GM12875 (cell line): ENCODE measurements at regions not wholly inside any gene's neighbourhood (a gene's known extent, or its start where the extent isn't known, plus 50 kb on each side); places are given as distances from the start of the nearest gene placed in this dataset.

ENCODE experiments used
- H3K4me3 ChIP-seq: one replicate; pipeline ENCODE4 v1.5.1; 2011; ENCODE audit warnings: low read depth, low read length, control low read depth
- CTCF ChIP-seq: IDR thresholded peaks from 2 replicates; pipeline ENCODE4 v1.5.1; 2011; ENCODE audit warnings: low read depth, mild to moderate bottlenecking, control low read depth, inconsistent platforms, low read length, moderate library complexity, borderline replicate concordance; ENCODE audit not compliant: insufficient read depth

DNA sequence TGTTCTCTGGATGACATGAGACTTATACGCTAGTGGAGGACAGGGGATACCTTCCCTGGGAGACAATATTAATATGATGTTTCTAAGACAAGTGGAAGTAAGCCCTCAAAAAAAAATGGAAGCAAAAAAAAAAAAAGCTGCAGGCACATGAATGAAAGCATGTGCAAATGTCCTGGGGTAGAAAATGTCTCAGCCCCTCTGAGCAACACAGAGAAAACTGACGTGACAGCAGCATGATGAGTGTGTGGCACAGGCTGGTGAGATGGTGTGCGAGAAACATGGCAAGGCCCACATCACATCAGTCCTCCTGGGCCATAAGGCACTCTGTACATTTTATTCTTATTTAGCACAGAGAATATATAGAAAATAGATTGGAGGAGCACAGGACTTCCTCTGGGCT, 254.7 kb upstream of the PFKP start:
- no peak for TF ChIP-seq CTCF
- H3K4me3 ChIP-seq: no peak overlapping the region

GRCh38 chr10:2800178-2800577, 267.2 kb upstream of the PFKP start:
- H3K4me3 ChIP-seq: no peak overlapping the region
- TF ChIP-seq CTCF: no peak

GRCh38 chr10:2798336-2799022, 268.9 kb upstream of the PFKP start:
- no peak overlapping the region for H3K4me3 ChIP-seq
- no peak for TF ChIP-seq CTCF

- no peak for TF ChIP-seq CTCF
- no peak overlapping the region for H3K4me3 ChIP-seq
Measured at GRCh38 chr10:2791774-2792443, 275.4 kb upstream of the PFKP start.

DNA sequence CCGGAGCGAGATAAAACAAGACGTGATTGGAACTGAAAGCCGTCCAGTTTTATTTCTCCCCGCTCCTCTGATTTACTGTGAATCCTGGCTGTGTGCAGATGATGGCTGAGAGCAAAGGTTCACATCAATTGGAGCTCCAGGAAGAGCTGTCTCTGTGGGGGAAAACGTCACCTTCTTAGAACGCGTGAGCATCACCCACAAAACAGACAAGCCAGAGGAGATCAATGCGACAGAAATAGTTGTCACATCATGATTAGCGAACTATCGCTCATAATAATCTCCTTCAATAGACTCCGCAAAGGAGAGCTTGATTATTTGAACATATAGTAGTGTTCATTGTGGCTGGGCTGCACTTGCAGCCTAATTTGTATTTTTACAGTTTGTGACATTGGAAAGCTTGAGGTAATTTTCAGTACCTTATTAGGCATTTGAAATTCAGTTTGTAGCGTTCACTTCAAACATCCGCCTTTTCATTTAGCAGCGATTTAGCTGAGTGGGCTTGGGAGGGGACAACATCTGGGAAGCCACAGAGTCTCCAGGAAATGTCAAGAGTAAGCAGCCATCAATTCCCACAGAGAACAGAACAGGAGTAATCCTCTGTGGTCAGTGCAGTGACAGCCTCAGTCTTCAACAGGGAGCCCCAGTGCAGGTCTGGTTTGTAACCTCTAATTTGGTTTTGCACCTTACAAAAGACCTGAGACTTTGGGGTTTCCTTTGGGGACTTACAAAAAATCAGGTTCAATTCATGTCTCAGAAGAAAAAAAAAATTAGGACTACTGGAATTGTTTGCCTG, 276.8 kb upstream of the PFKP start:
- no peak for TF ChIP-seq CTCF
- no peak overlapping the region for H3K4me3 ChIP-seq

DNA sequence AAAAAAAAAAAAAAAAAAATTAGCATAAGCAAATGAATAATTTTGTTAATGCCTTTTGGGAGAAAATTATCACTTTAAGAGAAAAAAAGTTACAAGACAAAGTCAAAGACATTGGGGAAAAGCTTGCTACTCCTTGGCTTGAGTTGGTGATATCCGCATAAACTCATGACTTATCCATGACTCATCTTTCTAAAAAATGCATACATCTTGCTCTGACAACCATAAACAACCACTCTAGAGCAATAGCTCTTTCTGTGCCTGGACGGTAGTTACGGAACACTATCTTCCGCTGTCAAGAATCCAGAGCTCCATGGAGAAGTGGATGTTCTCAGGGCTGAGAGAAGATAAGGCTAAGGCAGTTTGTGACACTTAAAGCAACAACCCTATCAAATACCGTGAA, 281.1 kb upstream of the PFKP start:
- no peak overlapping the region for H3K4me3 ChIP-seq
- no peak for TF ChIP-seq CTCF
